ENCODE measurements at regions not wholly inside any gene's neighbourhood (a gene's known extent, or its start where the extent isn't known, plus 50 kb on each side); places are given as distances from the start of the nearest gene placed in this dataset.

- Histone ChIP-seq H3K36me3 (replicated peaks; ENCODE audit: insufficient read depth, low read length) (no peaks in the 10 kb centered on the region), H3K4me1 (ENCODE audit: low read length) (no peaks in the 10 kb centered on the region), H3F3A (ENCODE audit: insufficient read depth, low read length) (no peaks in the 10 kb centered on the region), H3K9me2 (replicated peaks; ENCODE audit: insufficient read depth, low read length) (no peaks in the 10 kb centered on the region), H4K20me1 (ENCODE audit: insufficient read depth, low read length) (no peaks in the 10 kb centered on the region), H3K9ac (ENCODE audit: low read length) (no peak overlapping the region), H2AFZ (ENCODE audit: low read length) (no peak overlapping the region), H3K27me3 (replicated peaks; ENCODE audit: insufficient read depth, low read length) (no peaks in the 10 kb centered on the region), H3K9me3 (replicated peaks; ENCODE audit: insufficient read depth, low read length) (no peaks in the 10 kb centered on the region), H3K27ac (ENCODE audit: low read length) (no peak overlapping the region), H3K4me2 (ENCODE audit: low read depth, low read length) (no peak overlapping the region), H3K79me2 (ENCODE audit: low read length) (no peaks in the 10 kb centered on the region), H3K4me3 (ENCODE audit: low read length) (no peak overlapping the region)
- no peak for TF ChIP-seq CTCF (IDR thresholded peaks at IDR 0.05; ENCODE audit: low read length)
- no peak for TF ChIP-seq EZH2 (optimal IDR thresholded peaks at IDR 0.05; ENCODE audit: low read depth, low read length)
- no peak for TF ChIP-seq EZH2phosphoT487 (IDR thresholded peaks at IDR 0.05; ENCODE audit: low read length)
- no peak for DNase-seq
Observed at GRCh38 chr16:52874042-52874441, 178.7 kb downstream of the CHD9NB start.

GRCh38 chr16:52872731-52873130 lies 180.0 kb downstream of the CHD9NB start:
- Histone ChIP-seq H2AFZ (ENCODE audit: low read length) (no peak overlapping the region), H4K20me1 (ENCODE audit: insufficient read depth, low read length) (no peaks in the 10 kb centered on the region)

GRCh38 chr16:52871481-52871880 lies 181.2 kb downstream of the CHD9NB start:
- TF ChIP-seq CTCF (IDR thresholded peaks at IDR 0.05; ENCODE audit: low read length) (no peak), EZH2 (optimal IDR thresholded peaks at IDR 0.05; ENCODE audit: low read depth, low read length) (no peak)
- Histone ChIP-seq H3F3A (ENCODE audit: insufficient read depth, low read length) (no peaks in the 10 kb centered on the region), H3K4me3 (ENCODE audit: low read length) (no peak overlapping the region), H3K79me2 (ENCODE audit: low read length) (no peaks in the 10 kb centered on the region), H2AFZ (ENCODE audit: low read length) (no peak overlapping the region), H3K9me2 (replicated peaks; ENCODE audit: insufficient read depth, low read length) (no peaks in the 10 kb centered on the region), H3K27ac (ENCODE audit: low read length) (no peak overlapping the region), H3K36me3 (replicated peaks; ENCODE audit: insufficient read depth, low read length) (no peaks in the 10 kb centered on the region), H3K9ac (ENCODE audit: low read length) (no peak overlapping the region), H3K4me2 (ENCODE audit: low read depth, low read length) (no peak overlapping the region), H4K20me1 (ENCODE audit: insufficient read depth, low read length) (no peaks in the 10 kb centered on the region), H3K9me3 (replicated peaks; ENCODE audit: insufficient read depth, low read length) (no peaks in the 10 kb centered on the region), H3K27me3 (replicated peaks; ENCODE audit: insufficient read depth, low read length) (no peaks in the 10 kb centered on the region), H3K4me1 (ENCODE audit: low read length) (no peaks in the 10 kb centered on the region)
- no peak for DNase-seq

More at GRCh38 chr16:52872731-52873130, 180.0 kb downstream of the CHD9NB start:
- Histone ChIP-seq H3K36me3 (replicated peaks; ENCODE audit: insufficient read depth, low read length) (no peaks in the 10 kb centered on the region), H3K4me1 (ENCODE audit: low read length) (no peaks in the 10 kb centered on the region), H3K9me2 (replicated peaks; ENCODE audit: insufficient read depth, low read length) (no peaks in the 10 kb centered on the region), H3K4me2 (ENCODE audit: low read depth, low read length) (no peak overlapping the region), H3F3A (ENCODE audit: insufficient read depth, low read length) (no peaks in the 10 kb centered on the region), H3K27ac (ENCODE audit: low read length) (no peak overlapping the region), H3K9me3 (replicated peaks; ENCODE audit: insufficient read depth, low read length) (no peaks in the 10 kb centered on the region), H3K79me2 (ENCODE audit: low read length) (no peaks in the 10 kb centered on the region), H3K9ac (ENCODE audit: low read length) (no peak overlapping the region), H3K4me3 (ENCODE audit: low read length) (no peak overlapping the region), H3K27me3 (replicated peaks; ENCODE audit: insufficient read depth, low read length) (no peaks in the 10 kb centered on the region)
- DNase-seq, result no peak
- TF ChIP-seq EZH2phosphoT487 (IDR thresholded peaks at IDR 0.05; ENCODE audit: low read length) (no peak), EZH2 (optimal IDR thresholded peaks at IDR 0.05; ENCODE audit: low read depth, low read length) (no peak), CTCF (IDR thresholded peaks at IDR 0.05; ENCODE audit: low read length) (no peak)
